ENCODE measurements at regions not wholly inside any gene's neighbourhood (a gene's known extent, or its start where the extent isn't known, plus 50 kb on each side); places are given as distances from the start of the nearest gene placed in this dataset.

- DNase-seq, result no peak
- Histone ChIP-seq H3K9me3 (peaks cover 3% of the 10 kb centered on the region), H3K4me1 (ENCODE audit: low read depth) (no peaks in the 10 kb centered on the region), H3K36me3 (ENCODE audit: low read depth) (no peaks in the 10 kb centered on the region), H3K4me3 (no peak overlapping the region)
- ATAC-seq, result no peak
- no peak for TF ChIP-seq CTCF (IDR thresholded peaks at IDR 0.05)
- intact Hi-C loops (cut with DNase I, micrococcal nuclease), result no loop called here
These were observed 773.6 kb upstream of the SLC35B3 start for GRCh38 chr6:9208966-9209365.

- H3K4me1 ChIP-seq (ENCODE audit: low read depth), result no peaks in the 10 kb centered on the region
- ATAC-seq (no peak), DNase-seq (no peak)
- no peak for TF ChIP-seq CTCF (IDR thresholded peaks at IDR 0.05)
- H3K36me3 ChIP-seq (ENCODE audit: low read depth), result no peaks in the 10 kb centered on the region
- intact Hi-C loops (cut with DNase I, micrococcal nuclease), result no loop called here
- peaks cover 3% of the 10 kb centered on the region for H3K9me3 ChIP-seq
- no peak overlapping the region for H3K4me3 ChIP-seq
These were observed 770.3 kb upstream of the SLC35B3 start for GRCh38 chr6:9205645-9206044.

- ATAC-seq (no peak), DNase-seq (no peak)
- Histone ChIP-seq H3K4me3 (no peak overlapping the region), H3K36me3 (ENCODE audit: low read depth) (no peaks in the 10 kb centered on the region), H3K4me1 (ENCODE audit: low read depth) (no peaks in the 10 kb centered on the region), H3K9me3 (peaks cover 3% of the 10 kb centered on the region)
- intact Hi-C loops (cut with DNase I, micrococcal nuclease), result no loop called here
- TF ChIP-seq CTCF (IDR thresholded peaks at IDR 0.05), result no peak
These were observed 768.8 kb upstream of the SLC35B3 start for GRCh38 chr6:9204171-9204570.

GRCh38 chr6:9200712-9201111, 765.4 kb upstream of the SLC35B3 start:
- peaks cover 3% of the 10 kb centered on the region for H3K9me3 ChIP-seq
- DNase-seq, result no peak
- no peak for TF ChIP-seq CTCF (IDR thresholded peaks at IDR 0.05)
- no peak overlapping the region for H3K4me3 ChIP-seq
- ATAC-seq, result no peak
- H3K4me1 ChIP-seq (ENCODE audit: low read depth), result no peaks in the 10 kb centered on the region
- no peaks in the 10 kb centered on the region for H3K36me3 ChIP-seq (ENCODE audit: low read depth)
- intact Hi-C loops (cut with DNase I, micrococcal nuclease), result no loop called here

GRCh38 chr6:9197726-9198125, 762.4 kb upstream of the SLC35B3 start:
- H3K36me3 ChIP-seq (ENCODE audit: low read depth), result no peaks in the 10 kb centered on the region
- DNase-seq (no peak), ATAC-seq (no peak)
- H3K9me3 ChIP-seq, result no peaks in the 10 kb centered on the region
- TF ChIP-seq CTCF (IDR thresholded peaks at IDR 0.05), result no peak
- no peak overlapping the region for H3K4me3 ChIP-seq
- no peaks in the 10 kb centered on the region for H3K4me1 ChIP-seq (ENCODE audit: low read depth)
- intact Hi-C loops (cut with DNase I, micrococcal nuclease), result no loop called here

GRCh38 chr6:9195322-9195721, 760.0 kb upstream of the SLC35B3 start:
- ATAC-seq (no peak), DNase-seq (no peak)
- TF ChIP-seq CTCF (IDR thresholded peaks at IDR 0.05), result no peak
- no peaks in the 10 kb centered on the region for H3K4me1 ChIP-seq (ENCODE audit: low read depth)
- H3K36me3 ChIP-seq (ENCODE audit: low read depth), result no peaks in the 10 kb centered on the region
- H3K9me3 ChIP-seq, result no peaks in the 10 kb centered on the region
- intact Hi-C loops (cut with DNase I, micrococcal nuclease), result no loop called here
- no peak overlapping the region for H3K4me3 ChIP-seq
